Upper lobe of left lung (tissue), 4 donors: ENCODE measurements at regions not wholly inside any gene's neighbourhood (a gene's known extent, or its start where the extent isn't known, plus 50 kb on each side); places are given as distances from the start of the nearest gene placed in this dataset.

Experiments used
- CTCF ChIP-seq, 6 experiments: fragments of 450-650 bp in 4 of 6; fragments of 200-600 bp in 2 of 6; sonication (generic) in 2 of 6; IDR thresholded peaks; one replicate each; pipeline ENCODE4 v1.5.1; 2016 to 2019; ENCODE audit warnings: antibody characterized with exemption in 6 of 6
- POLR2A ChIP-seq, 4 donors: fragments of 450-650 bp; IDR thresholded peaks; one replicate each; pipeline ENCODE4 v1.5.1; 2016 to 2017; ENCODE audit warnings: antibody characterized with exemption in 4 of 4, mild to moderate bottlenecking in 2 of 4
- POLR2AphosphoS5 ChIP-seq, 2 donors: sonication (generic); formaldehyde crosslinking; IDR thresholded peaks; one replicate each; pipeline ENCODE4 v1.5.1; 2017; ENCODE audit warnings: antibody characterized with exemption in 2 of 2

- TF ChIP-seq POLR2A (IDR thresholded peaks at IDR 0.05) (no peak), CTCF (IDR thresholded peaks at IDR 0.05) (no peak), POLR2AphosphoS5 (IDR thresholded peaks at IDR 0.05) (no peak)
Measured at GRCh38 chr5:107801061-107801460, 130.3 kb upstream of the EFNA5 start.
